GM23248 (cell line): ENCODE measurements at regions not wholly inside any gene's neighbourhood (a gene's known extent, or its start where the extent isn't known, plus 50 kb on each side); places are given as distances from the start of the nearest gene placed in this dataset.

Experiments used
- EZH2 ChIP-seq: fragments of 200-600 bp; sonication (generic); IDR thresholded peaks from 2 replicates; pipeline ENCODE4 v1.6.1; 2018; ENCODE audit warnings: antibody characterized with exemption, mild to moderate bottlenecking; ENCODE audit not compliant: insufficient read depth, poor library complexity, severe bottlenecking
- EZH2phosphoT487 ChIP-seq: fragments of 200-600 bp; sonication (generic); IDR thresholded peaks from 2 replicates; pipeline ENCODE4 v1.6.1; 2018; ENCODE audit warnings: antibody characterized with exemption, moderate library complexity, mild to moderate bottlenecking, low read depth; ENCODE audit not compliant: insufficient read depth

GRCh38 chr20:24773168-24773567 lies 175.9 kb upstream of the CST7 start:
- TF ChIP-seq EZH2phosphoT487 (no peak), EZH2 (no peak)
